H9 (cell line): ENCODE measurements at regions not wholly inside any gene's neighbourhood (a gene's known extent, or its start where the extent isn't known, plus 50 kb on each side); places are given as distances from the start of the nearest gene placed in this dataset.

ENCODE experiments used
- DNase-seq: peaks from one replicate; pipeline ENCODE4 v3.0.0-alpha.2; 2017
- H2AFZ ChIP-seq: one replicate; pipeline ENCODE4 v1.6.1; 2013; ENCODE audit warnings: mild to moderate bottlenecking, low read length, control low read depth, moderate library complexity
- H2AK5ac ChIP-seq: 2 replicates; pipeline ENCODE4 v1.6.1; 2013; ENCODE audit warnings: low read length, control low read depth, mixed read lengths; ENCODE audit not compliant: insufficient read length
- H2BK120ac ChIP-seq: one replicate; pipeline ENCODE4 v1.6.1; 2013; ENCODE audit warnings: low read depth, mild to moderate bottlenecking, low read length, control low read depth, inconsistent platforms; ENCODE audit not compliant: poor library complexity, severe bottlenecking
- H2BK12ac ChIP-seq: 2 replicates; pipeline ENCODE4 v1.6.1; 2013; ENCODE audit warnings: low read length, control low read depth, mixed read lengths, low read depth; ENCODE audit not compliant: insufficient read length
- H2BK15ac ChIP-seq: 2 replicates; pipeline ENCODE4 v1.6.1; 2013; ENCODE audit warnings: low read depth, low read length, control low read depth
- H2BK20ac ChIP-seq: one replicate; pipeline ENCODE4 v1.6.1; 2013; ENCODE audit warnings: low read depth, mild to moderate bottlenecking, low read length, control low read depth, inconsistent platforms; ENCODE audit not compliant: poor library complexity, severe bottlenecking
- H2BK5ac ChIP-seq: 2 replicates; pipeline ENCODE4 v1.6.1; 2013; ENCODE audit warnings: low read length, control low read depth, mixed read lengths; ENCODE audit not compliant: insufficient read length
- H3K14ac ChIP-seq: 2 replicates; pipeline ENCODE4 v1.6.1; 2013; ENCODE audit warnings: low read length, control low read depth; ENCODE audit not compliant: insufficient read depth
- H3K18ac ChIP-seq: 2 replicates; pipeline ENCODE4 v1.6.1; 2013; ENCODE audit warnings: low read depth, mild to moderate bottlenecking, mixed read lengths, low read length, control low read depth; ENCODE audit not compliant: insufficient read length
- H3K23ac ChIP-seq: 2 replicates; pipeline ENCODE4 v1.6.1; 2013; ENCODE audit warnings: low read length, control low read depth, mixed read lengths, low read depth; ENCODE audit not compliant: insufficient read length
- H3K23me2 ChIP-seq: 2 replicates; pipeline ENCODE4 v1.6.1; 2013; ENCODE audit warnings: low read depth, mild to moderate bottlenecking, mixed read lengths, low read length, control low read depth; ENCODE audit not compliant: insufficient read length, poor library complexity, severe bottlenecking
- H3K27ac ChIP-seq: 2 replicates; pipeline ENCODE4 v1.5.1; 2013; ENCODE audit warnings: low read length, control low read depth, mixed read lengths, low read depth; ENCODE audit not compliant: insufficient read length
- H3K27me3 ChIP-seq: 2 replicates; pipeline ENCODE4 v1.6.1; 2013; ENCODE audit warnings: low read length, control low read depth, inconsistent platforms; ENCODE audit not compliant: insufficient read depth
- H3K4ac ChIP-seq: 2 replicates; pipeline ENCODE4 v1.6.1; 2013; ENCODE audit warnings: low read depth, mild to moderate bottlenecking, control low read depth, inconsistent platforms, low read length, moderate library complexity
- H3K4me1 ChIP-seq: 2 replicates; pipeline ENCODE4 v1.6.1; 2013; ENCODE audit warnings: low read length, control low read depth, inconsistent platforms; ENCODE audit not compliant: insufficient read depth
- H3K4me2 ChIP-seq: 2 replicates; pipeline ENCODE4 v1.6.1; 2013; ENCODE audit warnings: low read length, control low read depth, mixed read lengths; ENCODE audit not compliant: insufficient read length, insufficient read depth
- H3K56ac ChIP-seq: 2 replicates; pipeline ENCODE4 v1.6.1; 2013; ENCODE audit warnings: low read depth, mild to moderate bottlenecking, mixed read lengths, low read length, control low read depth; ENCODE audit not compliant: insufficient read length
- H3K79me1 ChIP-seq: 2 replicates; pipeline ENCODE4 v1.6.1; 2013; ENCODE audit warnings: low read depth, mild to moderate bottlenecking, moderate library complexity, low read length, control low read depth, inconsistent platforms; ENCODE audit not compliant: insufficient read depth, poor library complexity, severe bottlenecking
- H3K79me2 ChIP-seq: 2 replicates; pipeline ENCODE4 v1.6.1; 2013; ENCODE audit warnings: low read length, control low read depth, inconsistent platforms; ENCODE audit not compliant: insufficient read depth
- H3K9ac ChIP-seq: 2 replicates; pipeline ENCODE4 v1.6.1; 2013; ENCODE audit warnings: low read length, control low read depth, mixed read lengths; ENCODE audit not compliant: insufficient read length; ENCODE audit errors: extremely low read depth
- H3K9me3 ChIP-seq: one replicate; pipeline ENCODE4 v1.6.1; 2013; ENCODE audit warnings: low read depth, low read length, inconsistent platforms; ENCODE audit not compliant: control insufficient read depth
- H3T11ph ChIP-seq: one replicate; pipeline ENCODE4 v1.6.1; 2013; ENCODE audit warnings: mild to moderate bottlenecking, low read length, control low read depth, inconsistent platforms
- H4K20me1 ChIP-seq: one replicate; pipeline ENCODE4 v1.6.1; 2013; ENCODE audit not compliant: control insufficient read depth, insufficient read length, insufficient read depth
- H4K5ac ChIP-seq: 2 replicates; pipeline ENCODE4 v1.6.1; 2013; ENCODE audit warnings: low read depth, mild to moderate bottlenecking, mixed read lengths, low read length, control low read depth; ENCODE audit not compliant: insufficient read length
- H4K8ac ChIP-seq: replicated peaks from 2 replicates; pipeline ENCODE4 v1.6.1; 2013; ENCODE audit warnings: low read length, control low read depth, mixed read lengths, low read depth; ENCODE audit not compliant: insufficient read length
- H4K91ac ChIP-seq: 2 replicates; pipeline ENCODE4 v1.6.1; 2013; ENCODE audit warnings: low read depth, mild to moderate bottlenecking, moderate library complexity, mixed read lengths, low read length, control low read depth; ENCODE audit not compliant: insufficient read length
- H3K27ac Mint-ChIP-seq, 3 experiments: 2 replicates in 2 of 3; 3 replicates in 1 of 3; pipeline ENCODE4 v1.8.0; 2020 to 2021; ENCODE audit warnings: mixed read lengths in 3 of 3, mild to moderate bottlenecking in 1 of 3, moderate library complexity in 1 of 3
- H3K27me3 Mint-ChIP-seq: 2 replicates; pipeline ENCODE4 v1.8.0; 2021; ENCODE audit warnings: low read depth, mild to moderate bottlenecking, moderate library complexity, mixed read lengths
- H3K36me3 Mint-ChIP-seq, 3 experiments: 2 replicates in 2 of 3; 3 replicates in 1 of 3; pipeline ENCODE4 v1.8.0; 2020 to 2021; ENCODE audit warnings: low read depth in 3 of 3, mixed read lengths in 3 of 3; ENCODE audit not compliant: insufficient read depth in 1 of 3
- H3K4me1 Mint-ChIP-seq, 2 experiments: 2 replicates each; pipeline ENCODE4 v1.8.0; 2020; ENCODE audit warnings: mixed read lengths in 2 of 2
- H3K4me3 Mint-ChIP-seq, 2 experiments: 2 replicates in 1 of 2; 3 replicates in 1 of 2; pipeline ENCODE4 v1.8.0; 2020 to 2021; ENCODE audit warnings: mild to moderate bottlenecking in 2 of 2, mixed read lengths in 2 of 2, moderate library complexity in 1 of 2
- H3K9me3 Mint-ChIP-seq, 2 experiments: 2 replicates in 1 of 2; 3 replicates in 1 of 2; pipeline ENCODE4 v1.8.0; 2020; ENCODE audit warnings: mild to moderate bottlenecking in 2 of 2, mixed read lengths in 2 of 2, moderate library complexity in 1 of 2
- CTCF ChIP-seq: fragments of 200-600 bp; sonication (generic); conservative IDR thresholded peaks from 3 replicates; pipeline ENCODE4 v1.8.0; 2021; ENCODE audit warnings: antibody characterized with exemption, mild to moderate bottlenecking
- WGBS: extraction: QIAGEN DNeasy Blood & Tissue Kit; methylation state at CpG from one replicate; pipeline ENCODE4 v1.1.7; 2013; ENCODE audit warnings: missing lambda C conversion rate, low lambda C conversion rate, mixed read lengths; ENCODE audit not compliant: insufficient read length; ENCODE audit errors: extremely low coverage; 5-methylcytosine and 5-hydroxymethylcytosine counted together

- DNase-seq: no peak
- H2BK15ac ChIP-seq: no peak overlapping the region
- no peak overlapping the region for H3K56ac ChIP-seq
- H3K79me2 ChIP-seq: no peaks in the 10 kb centered on the region
- Mint-ChIP-seq H3K27me3 (no peaks in the 10 kb centered on the region), H3K27ac (no peak overlapping the region), H3K4me3 (no peak overlapping the region), H3K4me1 (peaks cover 2 to 17% of the 10 kb centered on the region in 2 experiments; a peak in 3 of 4 replicates), H3K9me3 (peaks cover 5 to 9% of the 10 kb centered on the region in 2 experiments; a peak in 4 of 5 replicates), H3K36me3 (no peaks in the 10 kb centered on the region; a peak in 1 of 7 replicates)
- no peaks in the 10 kb centered on the region for H3K27me3 ChIP-seq
- no peak overlapping the region for H3K27ac ChIP-seq
- no peak for TF ChIP-seq CTCF
- no CpG with 5 or more reads among the region's 15 CpGs for WGBS
- no peak overlapping the region for H2AK5ac ChIP-seq
- no peak overlapping the region for H3T11ph ChIP-seq
- H3K9ac ChIP-seq: no peak overlapping the region
- no peak overlapping the region for H3K4ac ChIP-seq
- H3K14ac ChIP-seq: no peak overlapping the region
- H2BK20ac ChIP-seq: no peak overlapping the region
- no peaks in the 10 kb centered on the region for H4K20me1 ChIP-seq
- no peaks in the 10 kb centered on the region for H3K23me2 ChIP-seq
- H3K9me3 ChIP-seq: no peaks in the 10 kb centered on the region
- no peak overlapping the region for H4K8ac ChIP-seq
- no peak overlapping the region for H2BK120ac ChIP-seq
- H3K18ac ChIP-seq: no peak overlapping the region
- H3K23ac ChIP-seq: no peak overlapping the region
- H3K4me1 ChIP-seq: no peaks in the 10 kb centered on the region; the same call in 1 of the 2 replicates
- no peak overlapping the region for H2BK12ac ChIP-seq
- no peak overlapping the region for H3K4me2 ChIP-seq
- H4K91ac ChIP-seq: no peak overlapping the region
- H2BK5ac ChIP-seq: no peak overlapping the region
- no peaks in the 10 kb centered on the region for H3K79me1 ChIP-seq
- H2AFZ ChIP-seq: no peak overlapping the region
- no peak overlapping the region for H4K5ac ChIP-seq
These were observed 258.9 kb upstream of the PROX1 start for GRCh38 chr1:213728593-213729536.
